WTC11 (cell line): ENCODE measurements at regions not wholly inside any gene's neighbourhood (a gene's known extent, or its start where the extent isn't known, plus 50 kb on each side); places are given as distances from the start of the nearest gene placed in this dataset.

Experiments used
- ATAC-seq: fragments of 200-7000 bp; cut with Tn5 transposase; 2 replicates; pipeline ENCODE4 v1.10.0; 2021; ENCODE audit warnings: mild to moderate bottlenecking, moderate library complexity
- CTCF ChIA-PET: fragments of 300-600 bp; sonication (Branson Sonifier 250); formaldehyde crosslinking; loops from one replicate; lab custom pipeline; 2021; ENCODE audit warnings: antibody characterized with exemption; lab: Charles Lee
- POLR2A ChIA-PET: fragments of 350-600 bp; sonication (Branson Sonifier 250); formaldehyde crosslinking; loops from one replicate; lab custom pipeline; 2021; ENCODE audit warnings: antibody characterized with exemption; lab: Charles Lee
- DNase-seq: peaks from one replicate; pipeline ENCODE4 v3.0.0; 2021; ENCODE audit warnings: low spot score
- H3K27ac Mint-ChIP-seq: 2 replicates; pipeline ENCODE4 v1.8.0; 2021; ENCODE audit warnings: mixed read lengths
- H3K27me3 Mint-ChIP-seq: 2 replicates; pipeline ENCODE4 v1.8.0; 2021; ENCODE audit warnings: low read depth, mild to moderate bottlenecking, moderate library complexity, mixed read lengths
- H3K36me3 Mint-ChIP-seq: 2 replicates; pipeline ENCODE4 v1.8.0; 2021; ENCODE audit warnings: mixed read lengths
- H3K4me1 Mint-ChIP-seq: 2 replicates; pipeline ENCODE4 v1.8.0; 2022; ENCODE audit warnings: mixed read lengths
- H3K4me3 Mint-ChIP-seq: 2 replicates; pipeline ENCODE4 v1.8.0; 2021; ENCODE audit warnings: mild to moderate bottlenecking, moderate library complexity, mixed read lengths
- H3K9me3 Mint-ChIP-seq: 2 replicates; pipeline ENCODE4 v1.8.0; 2021; ENCODE audit warnings: mixed read lengths
- CBFB ChIP-seq: sonication (generic); formaldehyde crosslinking; IDR thresholded peaks from 2 replicates; pipeline ENCODE4 v1.8.1; 2022; ENCODE audit warnings: mild to moderate bottlenecking, low read depth, missing genetic modification reagents
- EMX1 ChIP-seq: fragments of 250-450 bp; sonication (Bioruptor Pico); IDR thresholded peaks from 2 replicates; pipeline ENCODE4 v1.8.0; 2021; ENCODE audit warnings: mild to moderate bottlenecking
- GABPB1 ChIP-seq: sonication (generic); formaldehyde crosslinking; IDR thresholded peaks from 2 replicates; pipeline ENCODE4 v1.8.1; 2023; ENCODE audit warnings: mild to moderate bottlenecking, missing genetic modification reagents
- HMGA2 ChIP-seq: fragments of 250-450 bp; sonication (Bioruptor Pico); IDR thresholded peaks from 2 replicates; pipeline ENCODE4 v1.4.0; 2021; ENCODE audit warnings: mild to moderate bottlenecking, moderate library complexity
- JAZF1 ChIP-seq: fragments of 250-450 bp; sonication (Bioruptor Pico); IDR thresholded peaks from 2 replicates; pipeline ENCODE4 v1.9.0; 2021; ENCODE audit warnings: moderate library complexity, mild to moderate bottlenecking, inconsistent platforms
- JUN ChIP-seq: sonication (generic); formaldehyde crosslinking; IDR thresholded peaks from 2 replicates; pipeline ENCODE4 v1.8.0; 2023; ENCODE audit warnings: mild to moderate bottlenecking, missing genetic modification reagents
- NFATC4 ChIP-seq: fragments of 250-450 bp; sonication (Bioruptor Pico); IDR thresholded peaks from 2 replicates; pipeline ENCODE4 v1.9.0; 2021; ENCODE audit warnings: mild to moderate bottlenecking
- NFYB ChIP-seq: sonication (generic); formaldehyde crosslinking; conservative IDR thresholded peaks from 2 replicates; pipeline ENCODE4 v1.8.0; 2022; ENCODE audit warnings: low read depth, missing genetic modification reagents
- NR2C2 ChIP-seq: sonication (generic); formaldehyde crosslinking; IDR thresholded peaks from 2 replicates; pipeline ENCODE4 v1.8.0; 2022; ENCODE audit warnings: mild to moderate bottlenecking, missing genetic modification reagents
- SMAD3 ChIP-seq: sonication (generic); formaldehyde crosslinking; IDR thresholded peaks from 2 replicates; pipeline ENCODE4 v1.8.0; 2022; ENCODE audit warnings: missing genetic modification reagents, mild to moderate bottlenecking, borderline replicate concordance
- SOX15 ChIP-seq: fragments of 250-450 bp; sonication (Bioruptor Pico); IDR thresholded peaks from 2 replicates; pipeline ENCODE4 v1.9.0; 2021; ENCODE audit warnings: mild to moderate bottlenecking
- TEAD4 ChIP-seq: sonication (generic); formaldehyde crosslinking; IDR thresholded peaks from 2 replicates; pipeline ENCODE4 v1.8.0; 2022; ENCODE audit warnings: mild to moderate bottlenecking, missing genetic modification reagents
- ZNF138 ChIP-seq: sonication (generic); formaldehyde crosslinking; conservative IDR thresholded peaks from 2 replicates; pipeline ENCODE4 v1.8.1; 2022; ENCODE audit warnings: mild to moderate bottlenecking, moderate library complexity, missing genetic modification reagents
- ZNF317 ChIP-seq: sonication (generic); formaldehyde crosslinking; IDR thresholded peaks from 2 replicates; pipeline ENCODE4 v1.8.1; 2023; ENCODE audit warnings: low read depth, mild to moderate bottlenecking, moderate library complexity, missing genetic modification reagents, borderline replicate concordance
- TF ChIP-seq, protein P1 (sequence below): fragments of 250-450 bp; sonication (Bioruptor Pico); IDR thresholded peaks from 2 replicates; pipeline ENCODE4 v1.8.0; 2021; ENCODE audit warnings: mild to moderate bottlenecking
- TF ChIP-seq, protein P2 (sequence below): sonication (generic); formaldehyde crosslinking; IDR thresholded peaks from 2 replicates; pipeline ENCODE4 v1.8.1; 2022; ENCODE audit warnings: mild to moderate bottlenecking, moderate library complexity, missing genetic modification reagents
- TF ChIP-seq, protein P3 (sequence below): sonication (generic); formaldehyde crosslinking; IDR thresholded peaks from 2 replicates; pipeline ENCODE4 v1.8.0; 2023; ENCODE audit warnings: mild to moderate bottlenecking, missing genetic modification reagents
- TF ChIP-seq, protein P4 (sequence below): sonication (generic); formaldehyde crosslinking; IDR thresholded peaks from 2 replicates; pipeline ENCODE4 v1.8.1; 2022; ENCODE audit warnings: missing genetic modification reagents, borderline replicate concordance
- TF ChIP-seq, protein P5 (sequence below): sonication (generic); formaldehyde crosslinking; conservative IDR thresholded peaks from 2 replicates; pipeline ENCODE4 v1.8.1; 2023; ENCODE audit warnings: mild to moderate bottlenecking, low read depth, missing genetic modification reagents, moderate library complexity

DNA sequence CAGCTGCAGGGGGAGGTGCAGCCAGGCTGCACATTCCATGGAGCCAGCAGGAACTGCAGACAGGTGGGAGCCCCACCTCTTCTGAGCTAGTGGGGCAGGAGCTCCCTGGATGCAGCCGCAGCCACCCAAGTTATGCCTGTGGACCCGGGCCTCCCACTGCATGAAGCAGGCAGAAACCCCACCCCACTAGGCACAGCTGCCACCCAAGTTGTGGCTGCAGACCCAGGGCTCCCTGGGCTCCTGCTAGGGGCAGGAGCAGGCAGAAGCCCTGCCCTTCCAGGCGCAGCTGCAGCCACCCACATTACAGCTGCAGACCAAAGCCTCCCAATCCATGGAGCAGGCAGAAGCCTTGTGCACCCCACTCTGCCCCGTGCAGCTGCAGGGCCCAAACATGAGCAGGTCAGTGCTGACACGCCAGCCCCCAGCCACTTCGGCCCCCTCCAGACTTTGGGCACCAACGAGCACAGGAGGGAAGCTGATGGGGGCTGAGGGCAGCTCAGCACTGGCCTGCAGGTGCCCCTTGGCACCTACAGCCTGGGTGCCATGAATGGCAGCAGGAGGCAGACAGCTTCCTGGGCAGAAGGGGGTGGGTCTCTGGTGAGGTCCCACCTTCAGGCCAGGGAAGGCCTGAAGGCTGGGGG lies 106.9 kb downstream of the C9orf50 start:
- Mint-ChIP-seq H3K27me3 (peaks cover 13% of the 10 kb centered on the region), H3K9me3 (peaks cover 39% of the 10 kb centered on the region), H3K27ac (no peak overlapping the region), H3K4me1 (no peaks in the 10 kb centered on the region), H3K4me3 (no peak overlapping the region), H3K36me3 (peaks cover 16% of the 10 kb centered on the region)
- ChIA-PET CTCF (no interaction called here), POLR2A (no interaction called here)
- TF ChIP-seq TEAD4 (CRISPR knock-in tag) (no peak), HMGA2 (CRISPR knock-in tag) (no peak), ZNF138 (CRISPR knock-in tag) (no peak), NFYB (CRISPR knock-in tag) (no peak), NFATC4 (CRISPR knock-in tag) (no peak), SMAD3 (CRISPR knock-in tag) (no peak), CBFB (CRISPR knock-in tag) (no peak), SOX15 (CRISPR knock-in tag) (no peak), EMX1 (no peak), ZNF317 (CRISPR knock-in tag) (no peak), NR2C2 (CRISPR knock-in tag) (no peak), GABPB1 (CRISPR knock-in tag) (no peak), JUN (CRISPR knock-in tag) (no peak), JAZF1 (CRISPR knock-in tag) (no peak)
- TF ChIP-seq, protein P1, sequence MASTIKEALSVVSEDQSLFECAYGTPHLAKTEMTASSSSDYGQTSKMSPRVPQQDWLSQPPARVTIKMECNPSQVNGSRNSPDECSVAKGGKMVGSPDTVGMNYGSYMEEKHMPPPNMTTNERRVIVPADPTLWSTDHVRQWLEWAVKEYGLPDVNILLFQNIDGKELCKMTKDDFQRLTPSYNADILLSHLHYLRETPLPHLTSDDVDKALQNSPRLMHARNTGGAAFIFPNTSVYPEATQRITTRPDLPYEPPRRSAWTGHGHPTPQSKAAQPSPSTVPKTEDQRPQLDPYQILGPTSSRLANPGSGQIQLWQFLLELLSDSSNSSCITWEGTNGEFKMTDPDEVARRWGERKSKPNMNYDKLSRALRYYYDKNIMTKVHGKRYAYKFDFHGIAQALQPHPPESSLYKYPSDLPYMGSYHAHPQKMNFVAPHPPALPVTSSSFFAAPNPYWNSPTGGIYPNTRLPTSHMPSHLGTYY: no peak
- TF ChIP-seq, protein P2, sequence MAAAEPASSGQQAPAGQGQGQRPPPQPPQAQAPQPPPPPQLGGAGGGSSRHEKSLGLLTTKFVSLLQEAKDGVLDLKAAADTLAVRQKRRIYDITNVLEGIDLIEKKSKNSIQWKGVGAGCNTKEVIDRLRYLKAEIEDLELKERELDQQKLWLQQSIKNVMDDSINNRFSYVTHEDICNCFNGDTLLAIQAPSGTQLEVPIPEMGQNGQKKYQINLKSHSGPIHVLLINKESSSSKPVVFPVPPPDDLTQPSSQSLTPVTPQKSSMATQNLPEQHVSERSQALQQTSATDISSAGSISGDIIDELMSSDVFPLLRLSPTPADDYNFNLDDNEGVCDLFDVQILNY (CRISPR knock-in tag): no peak
- TF ChIP-seq, protein P3, sequence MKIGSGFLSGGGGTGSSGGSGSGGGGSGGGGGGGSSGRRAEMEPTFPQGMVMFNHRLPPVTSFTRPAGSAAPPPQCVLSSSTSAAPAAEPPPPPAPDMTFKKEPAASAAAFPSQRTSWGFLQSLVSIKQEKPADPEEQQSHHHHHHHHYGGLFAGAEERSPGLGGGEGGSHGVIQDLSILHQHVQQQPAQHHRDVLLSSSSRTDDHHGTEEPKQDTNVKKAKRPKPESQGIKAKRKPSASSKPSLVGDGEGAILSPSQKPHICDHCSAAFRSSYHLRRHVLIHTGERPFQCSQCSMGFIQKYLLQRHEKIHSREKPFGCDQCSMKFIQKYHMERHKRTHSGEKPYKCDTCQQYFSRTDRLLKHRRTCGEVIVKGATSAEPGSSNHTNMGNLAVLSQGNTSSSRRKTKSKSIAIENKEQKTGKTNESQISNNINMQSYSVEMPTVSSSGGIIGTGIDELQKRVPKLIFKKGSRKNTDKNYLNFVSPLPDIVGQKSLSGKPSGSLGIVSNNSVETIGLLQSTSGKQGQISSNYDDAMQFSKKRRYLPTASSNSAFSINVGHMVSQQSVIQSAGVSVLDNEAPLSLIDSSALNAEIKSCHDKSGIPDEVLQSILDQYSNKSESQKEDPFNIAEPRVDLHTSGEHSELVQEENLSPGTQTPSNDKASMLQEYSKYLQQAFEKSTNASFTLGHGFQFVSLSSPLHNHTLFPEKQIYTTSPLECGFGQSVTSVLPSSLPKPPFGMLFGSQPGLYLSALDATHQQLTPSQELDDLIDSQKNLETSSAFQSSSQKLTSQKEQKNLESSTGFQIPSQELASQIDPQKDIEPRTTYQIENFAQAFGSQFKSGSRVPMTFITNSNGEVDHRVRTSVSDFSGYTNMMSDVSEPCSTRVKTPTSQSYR: no peak
- TF ChIP-seq, protein P4, sequence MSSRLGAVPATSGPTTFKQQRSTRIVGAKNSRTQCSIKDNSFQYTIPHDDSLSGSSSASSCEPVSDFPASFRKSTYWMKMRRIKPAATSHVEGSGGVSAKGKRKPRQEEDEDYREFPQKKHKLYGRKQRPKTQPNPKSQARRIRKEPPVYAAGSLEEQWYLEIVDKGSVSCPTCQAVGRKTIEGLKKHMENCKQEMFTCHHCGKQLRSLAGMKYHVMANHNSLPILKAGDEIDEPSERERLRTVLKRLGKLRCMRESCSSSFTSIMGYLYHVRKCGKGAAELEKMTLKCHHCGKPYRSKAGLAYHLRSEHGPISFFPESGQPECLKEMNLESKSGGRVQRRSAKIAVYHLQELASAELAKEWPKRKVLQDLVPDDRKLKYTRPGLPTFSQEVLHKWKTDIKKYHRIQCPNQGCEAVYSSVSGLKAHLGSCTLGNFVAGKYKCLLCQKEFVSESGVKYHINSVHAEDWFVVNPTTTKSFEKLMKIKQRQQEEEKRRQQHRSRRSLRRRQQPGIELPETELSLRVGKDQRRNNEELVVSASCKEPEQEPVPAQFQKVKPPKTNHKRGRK (CRISPR knock-in tag): no peak
- TF ChIP-seq, protein P5, sequence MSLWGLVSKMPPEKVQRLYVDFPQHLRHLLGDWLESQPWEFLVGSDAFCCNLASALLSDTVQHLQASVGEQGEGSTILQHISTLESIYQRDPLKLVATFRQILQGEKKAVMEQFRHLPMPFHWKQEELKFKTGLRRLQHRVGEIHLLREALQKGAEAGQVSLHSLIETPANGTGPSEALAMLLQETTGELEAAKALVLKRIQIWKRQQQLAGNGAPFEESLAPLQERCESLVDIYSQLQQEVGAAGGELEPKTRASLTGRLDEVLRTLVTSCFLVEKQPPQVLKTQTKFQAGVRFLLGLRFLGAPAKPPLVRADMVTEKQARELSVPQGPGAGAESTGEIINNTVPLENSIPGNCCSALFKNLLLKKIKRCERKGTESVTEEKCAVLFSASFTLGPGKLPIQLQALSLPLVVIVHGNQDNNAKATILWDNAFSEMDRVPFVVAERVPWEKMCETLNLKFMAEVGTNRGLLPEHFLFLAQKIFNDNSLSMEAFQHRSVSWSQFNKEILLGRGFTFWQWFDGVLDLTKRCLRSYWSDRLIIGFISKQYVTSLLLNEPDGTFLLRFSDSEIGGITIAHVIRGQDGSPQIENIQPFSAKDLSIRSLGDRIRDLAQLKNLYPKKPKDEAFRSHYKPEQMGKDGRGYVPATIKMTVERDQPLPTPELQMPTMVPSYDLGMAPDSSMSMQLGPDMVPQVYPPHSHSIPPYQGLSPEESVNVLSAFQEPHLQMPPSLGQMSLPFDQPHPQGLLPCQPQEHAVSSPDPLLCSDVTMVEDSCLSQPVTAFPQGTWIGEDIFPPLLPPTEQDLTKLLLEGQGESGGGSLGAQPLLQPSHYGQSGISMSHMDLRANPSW (CRISPR knock-in tag): no peak
- DNase-seq (no peak), ATAC-seq (no peak)
